GM10266 (cell line): ENCODE measurements at regions not wholly inside any gene's neighbourhood (a gene's known extent, or its start where the extent isn't known, plus 50 kb on each side); places are given as distances from the start of the nearest gene placed in this dataset.

ENCODE experiments used
- DNase-seq: peaks from one replicate; pipeline ENCODE4 v3.0.0; 2012; ENCODE audit errors: extremely low spot score
- TF ChIP-seq, protein P1 (sequence below): IDR thresholded peaks from 2 replicates; pipeline ENCODE4 v1.5.1; 2012; ENCODE audit warnings: mild to moderate bottlenecking, low read depth; ENCODE audit not compliant: control insufficient read depth, insufficient read depth; ENCODE audit errors: missing control alignments

DNA sequence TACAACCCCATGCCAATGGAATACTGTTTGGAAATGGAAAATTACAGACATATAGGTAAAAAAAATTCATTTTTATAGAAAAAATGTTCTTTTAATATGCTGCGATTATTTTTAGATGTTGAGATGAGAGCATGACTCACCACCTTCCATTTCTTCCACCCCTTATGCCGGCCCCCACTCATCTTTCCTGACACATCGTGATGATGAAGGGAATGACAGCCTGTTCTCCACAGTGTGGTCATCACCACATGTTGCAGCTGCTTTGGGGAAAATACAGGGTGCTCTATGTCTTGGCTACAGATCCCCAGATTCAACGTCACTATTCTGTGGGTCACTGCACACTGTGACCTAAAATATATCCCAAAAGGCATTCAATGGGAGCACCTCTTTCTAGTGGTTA, 916.2 kb downstream of the METTL15 start:
- TF ChIP-seq, protein P1, sequence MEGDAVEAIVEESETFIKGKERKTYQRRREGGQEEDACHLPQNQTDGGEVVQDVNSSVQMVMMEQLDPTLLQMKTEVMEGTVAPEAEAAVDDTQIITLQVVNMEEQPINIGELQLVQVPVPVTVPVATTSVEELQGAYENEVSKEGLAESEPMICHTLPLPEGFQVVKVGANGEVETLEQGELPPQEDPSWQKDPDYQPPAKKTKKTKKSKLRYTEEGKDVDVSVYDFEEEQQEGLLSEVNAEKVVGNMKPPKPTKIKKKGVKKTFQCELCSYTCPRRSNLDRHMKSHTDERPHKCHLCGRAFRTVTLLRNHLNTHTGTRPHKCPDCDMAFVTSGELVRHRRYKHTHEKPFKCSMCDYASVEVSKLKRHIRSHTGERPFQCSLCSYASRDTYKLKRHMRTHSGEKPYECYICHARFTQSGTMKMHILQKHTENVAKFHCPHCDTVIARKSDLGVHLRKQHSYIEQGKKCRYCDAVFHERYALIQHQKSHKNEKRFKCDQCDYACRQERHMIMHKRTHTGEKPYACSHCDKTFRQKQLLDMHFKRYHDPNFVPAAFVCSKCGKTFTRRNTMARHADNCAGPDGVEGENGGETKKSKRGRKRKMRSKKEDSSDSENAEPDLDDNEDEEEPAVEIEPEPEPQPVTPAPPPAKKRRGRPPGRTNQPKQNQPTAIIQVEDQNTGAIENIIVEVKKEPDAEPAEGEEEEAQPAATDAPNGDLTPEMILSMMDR, result no peak
- DNase-seq, result no peak

DNA sequence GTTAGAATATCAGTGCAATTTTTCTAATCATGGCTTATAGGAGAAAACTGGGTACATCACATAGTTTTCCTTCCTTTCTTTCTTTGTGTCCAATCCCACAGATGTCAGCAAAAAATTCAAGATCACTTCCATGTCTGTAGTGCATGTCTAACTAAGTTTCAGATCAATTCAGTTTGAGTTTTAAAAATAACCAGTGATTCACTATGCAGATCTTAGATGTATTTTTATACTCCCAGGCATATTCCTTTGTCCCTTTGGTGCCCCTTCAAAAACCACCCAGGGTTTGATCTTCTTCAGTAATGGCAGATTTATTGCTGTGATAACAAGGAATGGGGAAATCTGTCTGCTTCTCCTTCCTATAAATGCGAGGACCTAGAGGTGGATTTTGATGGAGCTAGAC, 915.6 kb downstream of the METTL15 start:
- no peak for DNase-seq
- TF ChIP-seq, protein P1, result no peak

DNA sequence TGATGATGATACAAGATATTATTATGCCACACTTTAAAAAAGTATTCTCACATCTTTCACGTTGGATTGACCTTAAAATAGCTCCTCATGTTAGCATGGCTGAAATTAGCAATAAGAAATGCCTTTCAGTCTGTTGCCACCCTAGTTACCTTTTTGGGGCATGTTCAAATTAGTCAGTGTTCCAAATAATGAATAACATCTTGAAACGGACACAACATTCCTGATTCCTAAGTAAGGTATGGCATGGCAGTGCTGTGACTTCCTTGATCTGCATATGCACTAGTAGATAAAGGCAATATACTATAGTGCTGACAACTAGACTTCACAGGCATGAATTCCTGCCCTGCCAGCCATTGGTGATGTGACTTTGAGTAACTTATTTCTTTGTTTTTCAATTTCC, 914.5 kb downstream of the METTL15 start:
- no peak for DNase-seq

DNA sequence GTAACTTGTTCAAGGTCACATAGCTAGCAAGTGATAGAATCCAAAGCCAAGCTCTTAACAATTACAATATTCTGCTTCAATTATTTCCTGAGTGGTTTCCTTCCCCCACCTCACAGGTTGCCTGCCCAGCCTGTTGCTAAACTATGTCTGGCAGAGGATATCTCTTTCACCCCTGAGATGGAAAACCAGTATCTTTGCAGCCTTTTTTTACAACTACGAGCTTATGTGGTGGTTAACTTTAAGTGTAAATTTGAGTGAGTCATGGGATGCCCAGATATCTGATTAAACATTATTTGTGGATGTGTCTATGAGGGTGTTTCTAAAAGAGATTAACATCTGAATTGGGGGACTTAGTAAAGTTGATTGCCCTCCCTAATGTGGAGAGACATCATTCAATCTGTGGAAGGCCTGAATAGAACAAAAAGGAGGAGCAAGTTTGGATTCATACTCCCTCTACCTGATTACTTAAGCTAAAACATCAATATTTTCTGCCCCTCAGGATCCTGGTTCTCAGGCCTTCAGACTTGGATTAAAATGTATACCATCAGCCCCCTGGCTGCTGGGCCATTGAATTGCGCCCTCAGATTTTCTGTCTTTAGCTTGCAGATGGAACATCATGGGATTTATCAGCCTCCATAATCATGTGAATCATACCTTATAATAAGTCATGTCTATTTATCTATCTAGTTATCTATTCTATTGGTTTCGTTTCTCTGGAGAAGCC, 911.9 kb downstream of the METTL15 start:
- no peak for DNase-seq
- TF ChIP-seq, protein P1, result no peak

More for the DNA sequence above, 914.5 kb downstream of the METTL15 start:
- TF ChIP-seq, protein P1, result no peak

DNA sequence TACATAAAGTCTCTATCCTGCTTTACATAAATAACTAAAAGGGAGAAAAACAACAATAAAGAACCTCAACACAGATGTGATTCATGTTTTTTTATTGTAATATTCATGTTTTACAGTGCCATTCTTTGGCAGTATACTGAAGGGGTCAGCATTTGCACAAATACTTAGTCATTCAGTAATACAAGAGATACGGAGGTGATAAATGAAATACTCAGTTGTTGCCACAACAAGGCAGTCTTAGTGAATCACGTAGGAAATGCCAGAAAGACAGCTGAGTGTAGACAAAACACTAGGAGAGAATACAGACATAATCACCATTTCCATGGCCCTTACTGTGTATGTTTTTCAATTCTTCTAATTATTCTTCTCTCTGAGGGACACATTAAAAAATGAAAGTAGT, 910.4 kb downstream of the METTL15 start:
- TF ChIP-seq, protein P1, result no peak
- DNase-seq, result no peak

DNA sequence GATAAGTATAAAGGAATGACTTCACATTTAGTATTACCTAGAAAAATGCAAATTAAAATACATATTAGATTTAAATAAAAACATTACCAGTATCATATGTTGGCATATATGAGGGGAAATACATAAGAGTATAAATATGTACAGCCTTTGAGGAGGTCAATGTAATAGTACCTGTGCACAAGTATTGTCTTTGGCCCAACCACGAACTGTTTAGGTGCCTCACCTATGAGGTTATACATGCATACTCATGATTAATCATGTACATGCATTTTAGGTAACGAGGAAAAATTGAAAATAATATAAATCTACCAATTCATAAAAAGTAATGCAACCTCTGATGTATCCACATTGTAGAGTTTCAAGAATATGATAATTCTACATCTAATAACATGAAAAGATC, 909.8 kb downstream of the METTL15 start:
- no peak for DNase-seq
- TF ChIP-seq, protein P1, result no peak

DNA sequence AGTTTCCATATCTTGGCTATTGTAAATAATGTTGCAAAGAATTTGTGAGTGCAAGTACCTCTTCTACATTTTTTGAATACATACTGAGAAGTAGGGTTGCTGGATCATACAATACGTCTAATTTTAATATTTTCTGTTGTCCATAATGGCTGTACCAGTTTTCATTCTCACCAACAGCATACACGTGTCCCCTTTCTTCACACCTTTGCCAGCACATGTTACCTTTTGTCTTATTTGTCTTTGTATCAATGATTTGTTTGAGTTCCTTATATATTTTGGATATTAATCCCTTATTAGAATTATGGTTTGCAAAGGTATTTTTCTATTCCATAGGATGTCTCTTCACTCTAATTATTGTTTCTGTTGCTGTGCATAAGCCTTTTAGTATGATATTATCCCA, 904.3 kb downstream of the METTL15 start:
- TF ChIP-seq, protein P1, result no peak
- no peak for DNase-seq
